GM12872 (cell line): ENCODE measurements at regions not wholly inside any gene's neighbourhood (a gene's known extent, or its start where the extent isn't known, plus 50 kb on each side); places are given as distances from the start of the nearest gene placed in this dataset.

Source experiments
- CTCF ChIP-seq: IDR thresholded peaks from 3 replicates; pipeline ENCODE4 v1.5.1; 2011; ENCODE audit warnings: low read depth, mild to moderate bottlenecking, low read length, moderate library complexity; ENCODE audit not compliant: insufficient read depth

GRCh38 chr10:8336629-8337331 is 282.3 kb downstream of the GATA3 start:
- TF ChIP-seq CTCF = no peak

- no peak for TF ChIP-seq CTCF
Measured at GRCh38 chr10:8337332-8337651, 282.8 kb downstream of the GATA3 start.

- no peak for TF ChIP-seq CTCF
Measured at GRCh38 chr10:8338177-8338766, 283.8 kb downstream of the GATA3 start.

GRCh38 chr10:8344756-8345155 is 290.3 kb downstream of the GATA3 start:
- TF ChIP-seq CTCF = no peak

- no peak for TF ChIP-seq CTCF
Measured at GRCh38 chr10:8346861-8347260, 292.4 kb downstream of the GATA3 start.

- no peak for TF ChIP-seq CTCF
Measured at GRCh38 chr10:8349610-8350249, 295.2 kb downstream of the GATA3 start.

GRCh38 chr10:8350250-8350967 is 295.9 kb downstream of the GATA3 start:
- TF ChIP-seq CTCF = no peak
